ENCODE measurements at regions not wholly inside any gene's neighbourhood (a gene's known extent, or its start where the extent isn't known, plus 50 kb on each side); places are given as distances from the start of the nearest gene placed in this dataset.

- intact Hi-C loops (cut with micrococcal nuclease): loop anchor here (2.0 kb wide), 1 partner anchor 331 kb away; no protein-coding TSS in a partner anchor
- H3K9me3 Mint-ChIP-seq: peaks cover 4% of the 10 kb centered on the region
- peaks cover 26% of the 10 kb centered on the region for H3K36me3 Mint-ChIP-seq (ENCODE audit: low read depth)
- H3K4me1 Mint-ChIP-seq: peaks cover 79% of the 10 kb centered on the region
- no peaks in the 10 kb centered on the region for H3K27me3 Mint-ChIP-seq
- DNase-seq: peak; percentile 59
- peak overlapping the region; percentile 95 for H3K27ac Mint-ChIP-seq
- peak overlapping the region; percentile 76 for H3K4me3 Mint-ChIP-seq
Measured at GRCh38 chr11:128297805-128298204, 289.6 kb downstream of the ETS1 start.

DNA sequence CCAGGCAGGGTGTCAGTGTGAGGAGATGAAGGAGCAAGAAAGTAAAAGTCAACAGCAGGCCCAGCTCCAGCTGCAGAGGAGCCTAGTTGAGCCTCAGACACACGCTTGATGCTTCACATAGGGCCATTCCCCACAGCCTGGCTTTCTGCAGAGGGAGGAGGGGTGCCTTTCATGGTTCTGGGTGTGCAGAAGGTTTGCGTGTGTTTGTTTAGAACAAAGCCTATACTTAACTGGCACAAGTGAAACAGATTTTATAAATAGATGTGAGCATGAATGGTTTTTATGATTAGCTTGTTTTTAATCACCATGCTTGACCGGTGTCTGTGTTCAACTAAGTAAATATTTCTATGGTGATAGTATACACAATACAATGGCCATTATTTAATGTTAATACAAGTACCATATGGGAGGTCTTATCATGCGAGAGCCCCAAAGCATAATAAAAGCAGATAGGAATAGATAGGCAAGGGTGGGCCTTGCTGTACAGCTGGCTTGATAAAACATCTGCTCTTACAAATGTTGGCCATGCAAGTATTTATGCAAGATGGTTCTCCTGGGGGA lies 290.2 kb downstream of the ETS1 start:
- H3K27me3 Mint-ChIP-seq: no peaks in the 10 kb centered on the region
- H3K36me3 Mint-ChIP-seq (ENCODE audit: low read depth): peaks cover 28% of the 10 kb centered on the region
- intact Hi-C loops (cut with micrococcal nuclease): no loop called here
- peaks cover 4% of the 10 kb centered on the region for H3K9me3 Mint-ChIP-seq
- H3K4me3 Mint-ChIP-seq: peak overlapping the region; percentile 76
- peak overlapping the region; percentile 95 for H3K27ac Mint-ChIP-seq
- H3K4me1 Mint-ChIP-seq: peaks cover 83% of the 10 kb centered on the region
- DNase-seq: peak; percentile 79

GRCh38 chr11:128294671-128295050 lies 292.7 kb downstream of the ETS1 start:
- peak; percentile 50 for DNase-seq
- Mint-ChIP-seq H3K27me3 (no peaks in the 10 kb centered on the region), H3K4me3 (no peak overlapping the region), H3K9me3 (peaks cover 4% of the 10 kb centered on the region), H3K36me3 (ENCODE audit: low read depth) (peaks cover 26% of the 10 kb centered on the region), H3K27ac (peak overlapping the region; percentile 67), H3K4me1 (peaks cover 93% of the 10 kb centered on the region)
- intact Hi-C loops (cut with micrococcal nuclease): no loop called here

DNA sequence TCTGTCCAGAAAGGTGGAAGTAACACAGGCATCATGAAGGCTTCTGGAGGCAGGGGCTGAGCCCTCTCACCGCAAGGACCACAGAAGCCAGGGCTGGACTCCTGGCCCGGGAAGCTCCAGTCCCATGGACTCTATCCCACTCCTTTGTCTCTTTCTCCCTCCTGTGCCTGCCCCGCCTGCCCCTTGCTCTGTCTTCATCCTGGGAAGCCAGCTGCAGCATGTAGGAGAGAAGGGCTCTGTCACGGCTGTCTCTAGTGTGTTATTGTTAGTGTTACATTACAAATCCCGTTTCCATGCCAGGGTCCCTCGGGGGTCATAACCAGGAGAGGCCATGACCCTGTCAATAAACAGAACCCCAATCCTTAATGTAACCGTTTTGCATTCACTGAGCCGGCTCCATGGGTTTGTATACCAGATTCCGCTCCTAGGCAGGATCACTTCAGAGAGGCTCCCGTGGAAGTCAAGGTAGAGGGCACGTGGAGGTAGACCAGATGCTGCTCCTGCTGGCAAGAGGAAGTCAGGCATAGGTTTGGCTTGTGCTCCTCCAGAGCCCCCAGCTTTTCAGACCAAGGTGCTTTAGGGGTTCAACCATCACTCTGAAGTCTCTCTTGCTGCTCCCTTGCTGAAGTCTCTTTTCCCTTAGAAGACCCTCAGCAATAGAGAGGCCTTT lies 293.2 kb downstream of the ETS1 start:
- Mint-ChIP-seq H3K27ac (peak overlapping the region; percentile 67), H3K4me1 (peaks cover 92% of the 10 kb centered on the region), H3K36me3 (ENCODE audit: low read depth) (peaks cover 21% of the 10 kb centered on the region), H3K4me3 (peak overlapping the region; percentile 20), H3K27me3 (no peaks in the 10 kb centered on the region), H3K9me3 (peaks cover 4% of the 10 kb centered on the region)
- intact Hi-C loops (cut with micrococcal nuclease): no loop called here
- DNase-seq: peak; percentile 67

GRCh38 chr11:128291835-128292234 lies 295.5 kb downstream of the ETS1 start:
- peak; percentile 88 for DNase-seq
- peaks cover 11% of the 10 kb centered on the region for H3K9me3 Mint-ChIP-seq
- intact Hi-C loops (cut with micrococcal nuclease): loop anchor here (2.0 kb wide), 1 partner anchor 539 kb away; no protein-coding TSS in a partner anchor

GRCh38 chr11:128291007-128291406 lies 296.4 kb downstream of the ETS1 start:
- H3K4me1 Mint-ChIP-seq: peaks cover 89% of the 10 kb centered on the region
- peak overlapping the region; percentile 99 for H3K27ac Mint-ChIP-seq
- peaks cover 25% of the 10 kb centered on the region for H3K36me3 Mint-ChIP-seq (ENCODE audit: low read depth)
- peaks cover 11% of the 10 kb centered on the region for H3K9me3 Mint-ChIP-seq
- peak overlapping the region; percentile 93 for H3K4me3 Mint-ChIP-seq
- intact Hi-C loops (cut with micrococcal nuclease): loop anchor here (2.0 kb wide), 1 partner anchor 540 kb away; no protein-coding TSS in a partner anchor
- no peaks in the 10 kb centered on the region for H3K27me3 Mint-ChIP-seq
- DNase-seq: peak; percentile 79

More at GRCh38 chr11:128291835-128292234, 295.5 kb downstream of the ETS1 start:
- H3K27me3 Mint-ChIP-seq: no peaks in the 10 kb centered on the region
- H3K4me1 Mint-ChIP-seq: peaks cover 88% of the 10 kb centered on the region
- H3K36me3 Mint-ChIP-seq (ENCODE audit: low read depth): peaks cover 25% of the 10 kb centered on the region
- H3K27ac Mint-ChIP-seq: peak overlapping the region; percentile 99
- peak overlapping the region; percentile 93 for H3K4me3 Mint-ChIP-seq

DNA sequence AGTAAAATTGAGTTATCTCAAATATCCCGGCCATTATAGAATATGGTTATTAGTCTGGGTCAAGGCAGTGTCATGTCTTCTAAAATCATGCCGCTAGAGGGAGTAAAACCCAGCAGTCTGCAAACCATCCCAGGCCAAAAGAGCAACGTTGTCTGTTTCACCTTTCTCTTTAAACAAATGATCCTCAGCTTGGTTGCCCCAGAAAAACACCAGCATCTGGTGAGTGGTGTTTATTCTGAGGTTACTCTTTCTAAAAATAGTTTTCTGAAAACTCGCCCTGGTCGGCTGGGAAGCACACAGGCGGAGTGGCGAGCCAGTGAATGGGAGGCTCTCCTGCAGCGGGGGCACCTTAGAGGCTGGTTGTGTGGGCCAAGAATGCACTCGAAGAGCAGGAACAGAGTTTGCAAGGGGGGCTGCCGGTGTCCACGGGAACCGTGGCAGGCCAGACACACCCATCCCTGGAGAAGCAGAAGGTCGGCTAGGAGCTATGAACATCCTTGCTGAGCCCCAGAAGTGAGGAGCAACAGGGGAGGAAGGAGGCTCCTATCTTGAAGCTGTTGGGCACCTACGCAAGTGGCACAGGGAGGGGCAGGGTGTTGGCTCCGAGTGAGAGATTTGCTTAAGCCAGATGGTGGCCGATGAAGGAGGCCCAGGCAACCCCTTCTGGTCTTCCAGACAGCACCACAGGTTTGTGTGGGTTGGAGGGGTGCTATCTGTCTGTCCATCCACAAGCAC lies 297.1 kb downstream of the ETS1 start:
- Mint-ChIP-seq H3K27me3 (no peaks in the 10 kb centered on the region), H3K27ac (peak overlapping the region; percentile 99), H3K4me1 (peaks cover 90% of the 10 kb centered on the region), H3K36me3 (ENCODE audit: low read depth) (peaks cover 21% of the 10 kb centered on the region), H3K4me3 (peak overlapping the region; percentile 93), H3K9me3 (peaks cover 9% of the 10 kb centered on the region)
- DNase-seq: peak; percentile 94
- intact Hi-C loops (cut with micrococcal nuclease): loop anchor here (1.0 to 2.0 kb wide), 12 partner anchors 12 to 541 kb away; no protein-coding TSS in a partner anchor

GRCh38 chr11:128289048-128289447 lies 298.3 kb downstream of the ETS1 start:
- H3K4me3 Mint-ChIP-seq: peak overlapping the region; percentile 63
- intact Hi-C loops (cut with micrococcal nuclease): loop anchor here (1.0 to 5.0 kb wide), 10 partner anchors 50 to 578 kb away; partner anchors contain the start of genes FLI1 and KCNJ1

DNA sequence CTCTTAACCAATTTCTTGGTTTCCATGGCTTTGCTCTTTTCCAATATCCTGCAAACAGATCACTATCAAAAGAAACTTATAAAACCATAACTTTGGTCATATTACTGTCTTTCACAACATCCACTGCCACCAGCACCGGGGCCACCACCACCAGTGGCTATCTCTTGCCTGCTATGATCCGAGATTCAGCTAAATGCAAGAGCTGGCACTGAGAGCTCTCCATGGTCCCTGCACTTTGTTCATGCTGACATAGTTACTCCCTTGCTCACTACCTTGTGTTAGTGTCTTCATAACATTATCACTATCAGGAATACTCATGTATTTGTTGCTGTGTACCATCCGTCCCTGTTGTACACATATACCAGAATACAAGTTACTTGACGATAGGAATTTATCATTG lies 299.0 kb downstream of the ETS1 start:
- Mint-ChIP-seq H3K4me3 (peak overlapping the region; percentile 63), H3K27me3 (no peaks in the 10 kb centered on the region), H3K4me1 (peaks cover 82% of the 10 kb centered on the region), H3K36me3 (ENCODE audit: low read depth) (peaks cover 10% of the 10 kb centered on the region), H3K27ac (peak overlapping the region; percentile 99), H3K9me3 (peaks cover 7% of the 10 kb centered on the region)
- intact Hi-C loops (cut with micrococcal nuclease): loop anchor here (2.0 to 5.0 kb wide), 3 partner anchors 250 to 579 kb away; partner anchors contain the start of genes FLI1 and KCNJ1
- peak; percentile 66 for DNase-seq

More at GRCh38 chr11:128289048-128289447, 298.3 kb downstream of the ETS1 start:
- DNase-seq: peak; percentile 83
- Mint-ChIP-seq H3K9me3 (peaks cover 7% of the 10 kb centered on the region), H3K27me3 (no peaks in the 10 kb centered on the region), H3K27ac (peak overlapping the region; percentile 99), H3K36me3 (ENCODE audit: low read depth) (peaks cover 12% of the 10 kb centered on the region), H3K4me1 (peaks cover 87% of the 10 kb centered on the region)

DNA sequence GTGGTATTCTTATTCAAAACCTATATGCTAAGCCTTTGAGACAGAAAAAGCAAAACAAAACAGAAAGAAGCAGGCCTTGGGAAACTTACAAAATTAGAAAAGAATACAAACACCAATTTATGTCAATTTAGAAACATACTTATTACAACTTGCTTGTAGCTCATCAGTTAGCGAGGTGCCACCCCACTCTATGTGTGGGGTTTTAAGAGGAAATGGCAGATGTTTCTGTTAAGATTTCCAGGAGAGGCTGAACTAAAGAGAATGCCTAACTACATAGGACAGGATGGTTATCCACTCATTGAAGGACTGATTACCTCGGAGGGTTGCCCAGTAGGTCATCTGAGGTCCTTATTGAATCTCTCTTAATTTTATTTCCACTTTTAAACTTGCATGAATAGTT lies 302.0 kb downstream of the ETS1 start:
- H3K27me3 Mint-ChIP-seq: peaks cover 2% of the 10 kb centered on the region
- H3K4me1 Mint-ChIP-seq: peaks cover 54% of the 10 kb centered on the region
- H3K4me3 Mint-ChIP-seq: no peak overlapping the region
- intact Hi-C loops (cut with micrococcal nuclease): loop anchor here (5.0 kb wide), 1 partner anchor 582 kb away; the partner anchor contains the start of gene KCNJ1
- H3K9me3 Mint-ChIP-seq: peaks cover 7% of the 10 kb centered on the region
- H3K27ac Mint-ChIP-seq: peak overlapping the region; percentile 32
- DNase-seq: no peak
- peaks cover 4% of the 10 kb centered on the region for H3K36me3 Mint-ChIP-seq (ENCODE audit: low read depth)

- peaks cover 47% of the 10 kb centered on the region for H3K4me1 Mint-ChIP-seq
- intact Hi-C loops (cut with micrococcal nuclease): loop anchor here (5.0 kb wide), 1 partner anchor 583 kb away; the partner anchor contains the start of gene KCNJ1
- H3K4me3 Mint-ChIP-seq: no peak overlapping the region
- H3K27ac Mint-ChIP-seq: peak overlapping the region; percentile 32
- peaks cover 4% of the 10 kb centered on the region for H3K36me3 Mint-ChIP-seq (ENCODE audit: low read depth)
- DNase-seq: no peak
- H3K27me3 Mint-ChIP-seq: peaks cover 2% of the 10 kb centered on the region
- H3K9me3 Mint-ChIP-seq: peaks cover 7% of the 10 kb centered on the region
Measured at GRCh38 chr11:128284634-128285033, 302.7 kb downstream of the ETS1 start.

DNA sequence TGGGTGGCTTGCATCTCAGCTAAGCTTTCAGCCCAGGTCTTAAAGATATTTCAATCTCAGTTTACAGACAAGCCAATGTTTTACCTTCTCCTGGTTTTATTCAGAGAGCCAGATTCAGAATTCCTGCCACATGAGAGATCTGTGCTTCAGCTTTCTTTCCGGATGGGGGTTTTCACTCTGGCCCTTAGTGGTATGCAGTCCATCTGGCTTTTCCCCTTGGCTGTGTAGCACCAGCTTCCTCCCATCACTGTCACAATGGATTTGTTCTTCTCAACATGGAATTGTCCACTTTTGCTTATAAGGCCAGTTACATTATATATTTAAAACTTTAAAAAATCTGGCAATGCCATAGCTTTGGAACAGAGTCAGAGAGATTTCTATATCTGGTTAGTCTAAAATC lies 303.9 kb downstream of the ETS1 start:
- Mint-ChIP-seq H3K9me3 (peaks cover 7% of the 10 kb centered on the region), H3K4me3 (no peak overlapping the region), H3K36me3 (ENCODE audit: low read depth) (peaks cover 3% of the 10 kb centered on the region), H3K4me1 (peaks cover 36% of the 10 kb centered on the region), H3K27ac (no peak overlapping the region), H3K27me3 (peaks cover 14% of the 10 kb centered on the region)
- no peak for DNase-seq
- intact Hi-C loops (cut with micrococcal nuclease): no loop called here

DNA sequence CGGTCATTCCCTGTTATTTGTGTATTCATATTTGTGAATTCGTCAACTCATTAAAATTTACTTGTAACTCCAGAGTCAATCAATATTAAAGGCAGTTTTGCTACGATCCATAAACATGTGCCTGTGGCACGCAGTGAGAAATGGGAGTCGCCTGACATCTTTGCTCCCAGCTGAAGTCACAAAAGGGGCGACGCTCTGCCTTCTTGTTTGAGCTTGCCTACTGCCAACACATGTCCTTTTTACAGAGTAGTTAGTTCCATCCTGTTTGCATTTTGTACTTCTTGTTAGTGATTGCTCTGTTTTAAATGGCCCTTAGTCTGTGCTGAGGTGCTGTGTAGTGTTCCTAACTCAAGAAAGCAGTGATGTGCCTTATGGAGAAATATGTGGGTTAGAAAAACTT lies 305.3 kb downstream of the ETS1 start:
- H3K27ac Mint-ChIP-seq: no peak overlapping the region
- no peak for DNase-seq
- intact Hi-C loops (cut with micrococcal nuclease): no loop called here
- peaks cover 2% of the 10 kb centered on the region for H3K9me3 Mint-ChIP-seq
- peaks cover 17% of the 10 kb centered on the region for H3K27me3 Mint-ChIP-seq
- peaks cover 25% of the 10 kb centered on the region for H3K4me1 Mint-ChIP-seq
- no peaks in the 10 kb centered on the region for H3K36me3 Mint-ChIP-seq (ENCODE audit: low read depth)
- no peak overlapping the region for H3K4me3 Mint-ChIP-seq

Data from activated CD4-positive, alpha-beta T cell treated with anti-CD3 and anti-CD28 coated beads, Interleukin-2, amount 10 ng/mL, durations not matched to agents 24 days and 14 days (primary cell).